SK-N-SH treated with all-trans-retinoic acid at 6 μM for 48 hours (cell line): ENCODE measurements at regions not wholly inside any gene's neighbourhood (a gene's known extent, or its start where the extent isn't known, plus 50 kb on each side); places are given as distances from the start of the nearest gene placed in this dataset.

Source experiments
- ATAC-seq: fragments of 200-7000 bp; cut with Tn5 transposase; 3 replicates; pipeline ENCODE4 v1.9.1; 2020; ENCODE audit warnings: mild to moderate bottlenecking, moderate library complexity
- ARNTL ChIP-seq: fragments of 450-650 bp; formaldehyde crosslinking; IDR thresholded peaks from 2 replicates; pipeline ENCODE4 v1.5.0; 2020; ENCODE audit warnings: low read depth, mild to moderate bottlenecking, moderate library complexity, borderline replicate concordance
- BACH2 ChIP-seq: fragments of 250-450 bp; sonication (Bioruptor Pico); IDR thresholded peaks from 2 replicates; pipeline ENCODE4 v1.9.0; 2021; ENCODE audit warnings: mild to moderate bottlenecking, borderline replicate concordance
- CSDC2 ChIP-seq: fragments of 250-450 bp; sonication (Bioruptor Pico); IDR thresholded peaks from 2 replicates; pipeline ENCODE4 v1.5.0; 2020; ENCODE audit warnings: mild to moderate bottlenecking, moderate library complexity
- ESRRG ChIP-seq: fragments of 250-450 bp; sonication (Bioruptor Pico); IDR thresholded peaks from 2 replicates; pipeline ENCODE4 v1.6.1; 2021; ENCODE audit warnings: mild to moderate bottlenecking
- GLIS3 ChIP-seq: fragments of 250-450 bp; sonication (Bioruptor Pico); IDR thresholded peaks from 2 replicates; pipeline ENCODE4 v1.5.0; 2020; ENCODE audit warnings: mild to moderate bottlenecking, moderate library complexity
- ISL1 ChIP-seq: fragments of 250-450 bp; sonication (Bioruptor Pico); IDR thresholded peaks from 2 replicates; pipeline ENCODE4 v2.1.2; 2022; ENCODE audit warnings: mild to moderate bottlenecking, moderate library complexity
- OSR1 ChIP-seq: fragments of 250-450 bp; sonication (Bioruptor Pico); IDR thresholded peaks from 2 replicates; pipeline ENCODE4 v1.8.0; 2022; ENCODE audit warnings: moderate library complexity, mild to moderate bottlenecking, inconsistent platforms
- PPARA ChIP-seq: fragments of 250-450 bp; sonication (Bioruptor Pico); IDR thresholded peaks from 2 replicates; pipeline ENCODE4 v1.5.0; 2020; ENCODE audit warnings: mild to moderate bottlenecking, borderline replicate concordance
- RARB ChIP-seq: fragments of 250-450 bp; sonication (Bioruptor Pico); IDR thresholded peaks from 2 replicates; pipeline ENCODE4 v1.8.0; 2021; ENCODE audit warnings: mild to moderate bottlenecking, moderate library complexity
- SNAI2 ChIP-seq: fragments of 250-450 bp; sonication (Bioruptor Pico); IDR thresholded peaks from 2 replicates; pipeline ENCODE4 v1.5.0; 2020; ENCODE audit warnings: mild to moderate bottlenecking, moderate library complexity
- TCF4 ChIP-seq: fragments of 250-450 bp; sonication (Bioruptor Pico); IDR thresholded peaks from 2 replicates; pipeline ENCODE4 v1.8.0; 2021; ENCODE audit warnings: mild to moderate bottlenecking, moderate library complexity, borderline replicate concordance
- TOX ChIP-seq: fragments of 250-450 bp; sonication (Bioruptor Pico); IDR thresholded peaks from 2 replicates; pipeline ENCODE4 v1.8.0; 2021; ENCODE audit warnings: mild to moderate bottlenecking, moderate library complexity, borderline replicate concordance
- ZC3H10 ChIP-seq: fragments of 250-450 bp; sonication (Bioruptor Pico); IDR thresholded peaks from 2 replicates; pipeline ENCODE4 v1.5.1; 2021; ENCODE audit warnings: mild to moderate bottlenecking, moderate library complexity
- ZFP3 ChIP-seq: fragments of 250-450 bp; sonication (Bioruptor Pico); IDR thresholded peaks from 2 replicates; pipeline ENCODE4 v1.5.0; 2020; ENCODE audit warnings: mild to moderate bottlenecking, moderate library complexity
- ZFP30 ChIP-seq: fragments of 450-650 bp; formaldehyde crosslinking; IDR thresholded peaks from 2 replicates; pipeline ENCODE4 v1.5.0; 2022; ENCODE audit warnings: mild to moderate bottlenecking, moderate library complexity
- ZNF70 ChIP-seq: fragments of 450-650 bp; formaldehyde crosslinking; IDR thresholded peaks from 2 replicates; pipeline ENCODE4 v1.5.0; 2020; ENCODE audit warnings: mild to moderate bottlenecking, moderate library complexity
- ZNF8 ChIP-seq: fragments of 450-650 bp; formaldehyde crosslinking; IDR thresholded peaks from 2 replicates; pipeline ENCODE4 v1.5.0; 2020; ENCODE audit warnings: mild to moderate bottlenecking, moderate library complexity
- TF ChIP-seq, protein P1 (sequence below): fragments of 250-450 bp; sonication (Bioruptor Pico); IDR thresholded peaks from 2 replicates; pipeline ENCODE4 v1.8.0; 2020; ENCODE audit warnings: mild to moderate bottlenecking, moderate library complexity, borderline replicate concordance
- TF ChIP-seq, protein P2 (sequence below): fragments of 250-450 bp; sonication (Bioruptor Pico); IDR thresholded peaks from 2 replicates; pipeline ENCODE4 v1.5.0; 2020; ENCODE audit warnings: mild to moderate bottlenecking, moderate library complexity
- TF ChIP-seq, protein P3 (sequence below): fragments of 250-450 bp; sonication (Bioruptor Pico); IDR thresholded peaks from 2 replicates; pipeline ENCODE4 v1.5.1; 2020; ENCODE audit warnings: low read depth, mild to moderate bottlenecking, moderate library complexity
- TF ChIP-seq, protein P4 (sequence below): fragments of 250-450 bp; sonication (Bioruptor Pico); IDR thresholded peaks from 2 replicates; pipeline ENCODE4 v1.8.0; 2021; ENCODE audit warnings: low read depth, mild to moderate bottlenecking, moderate library complexity, borderline replicate concordance
- TF ChIP-seq, protein P5 (sequence below): fragments of 250-450 bp; sonication (Bioruptor Pico); IDR thresholded peaks from 2 replicates; pipeline ENCODE4 v1.5.1; 2021; ENCODE audit warnings: mild to moderate bottlenecking, moderate library complexity

DNA sequence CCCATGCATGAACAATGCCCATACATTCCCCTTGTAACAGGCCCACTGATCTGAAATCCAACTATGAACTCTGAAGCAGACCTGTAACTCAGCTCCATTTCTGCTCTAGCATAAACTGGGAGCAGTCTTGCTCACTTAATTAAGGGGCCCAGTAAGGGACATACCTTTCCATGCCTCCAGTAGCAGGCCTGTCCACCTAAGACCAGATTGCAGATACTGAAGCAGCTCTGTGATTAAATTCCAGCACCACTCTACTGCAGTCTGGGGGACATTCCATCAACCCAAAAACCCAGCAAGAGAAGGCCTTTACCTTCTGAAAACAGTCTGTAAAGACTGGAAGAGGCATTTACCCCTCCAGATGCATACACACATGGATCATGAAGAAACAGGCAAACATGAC, 162.0 kb upstream of the NEIL3 start:
- ATAC-seq: no peak
- no peak for TF ChIP-seq ZNF8 (CRISPR knock-in tag)
- TF ChIP-seq ARNTL (CRISPR knock-in tag): no peak
- TF ChIP-seq CSDC2 (CRISPR knock-in tag): no peak
- TF ChIP-seq RARB (CRISPR knock-in tag): no peak
- no peak for TF ChIP-seq ISL1 (CRISPR knock-in tag)
- no peak for TF ChIP-seq GLIS3
- no peak for TF ChIP-seq ESRRG (CRISPR knock-in tag)
- TF ChIP-seq, protein P1, sequence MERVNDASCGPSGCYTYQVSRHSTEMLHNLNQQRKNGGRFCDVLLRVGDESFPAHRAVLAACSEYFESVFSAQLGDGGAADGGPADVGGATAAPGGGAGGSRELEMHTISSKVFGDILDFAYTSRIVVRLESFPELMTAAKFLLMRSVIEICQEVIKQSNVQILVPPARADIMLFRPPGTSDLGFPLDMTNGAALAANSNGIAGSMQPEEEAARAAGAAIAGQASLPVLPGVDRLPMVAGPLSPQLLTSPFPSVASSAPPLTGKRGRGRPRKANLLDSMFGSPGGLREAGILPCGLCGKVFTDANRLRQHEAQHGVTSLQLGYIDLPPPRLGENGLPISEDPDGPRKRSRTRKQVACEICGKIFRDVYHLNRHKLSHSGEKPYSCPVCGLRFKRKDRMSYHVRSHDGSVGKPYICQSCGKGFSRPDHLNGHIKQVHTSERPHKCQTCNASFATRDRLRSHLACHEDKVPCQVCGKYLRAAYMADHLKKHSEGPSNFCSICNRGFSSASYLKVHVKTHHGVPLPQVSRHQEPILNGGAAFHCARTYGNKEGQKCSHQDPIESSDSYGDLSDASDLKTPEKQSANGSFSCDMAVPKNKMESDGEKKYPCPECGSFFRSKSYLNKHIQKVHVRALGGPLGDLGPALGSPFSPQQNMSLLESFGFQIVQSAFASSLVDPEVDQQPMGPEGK (CRISPR knock-in tag): no peak
- TF ChIP-seq, protein P2, sequence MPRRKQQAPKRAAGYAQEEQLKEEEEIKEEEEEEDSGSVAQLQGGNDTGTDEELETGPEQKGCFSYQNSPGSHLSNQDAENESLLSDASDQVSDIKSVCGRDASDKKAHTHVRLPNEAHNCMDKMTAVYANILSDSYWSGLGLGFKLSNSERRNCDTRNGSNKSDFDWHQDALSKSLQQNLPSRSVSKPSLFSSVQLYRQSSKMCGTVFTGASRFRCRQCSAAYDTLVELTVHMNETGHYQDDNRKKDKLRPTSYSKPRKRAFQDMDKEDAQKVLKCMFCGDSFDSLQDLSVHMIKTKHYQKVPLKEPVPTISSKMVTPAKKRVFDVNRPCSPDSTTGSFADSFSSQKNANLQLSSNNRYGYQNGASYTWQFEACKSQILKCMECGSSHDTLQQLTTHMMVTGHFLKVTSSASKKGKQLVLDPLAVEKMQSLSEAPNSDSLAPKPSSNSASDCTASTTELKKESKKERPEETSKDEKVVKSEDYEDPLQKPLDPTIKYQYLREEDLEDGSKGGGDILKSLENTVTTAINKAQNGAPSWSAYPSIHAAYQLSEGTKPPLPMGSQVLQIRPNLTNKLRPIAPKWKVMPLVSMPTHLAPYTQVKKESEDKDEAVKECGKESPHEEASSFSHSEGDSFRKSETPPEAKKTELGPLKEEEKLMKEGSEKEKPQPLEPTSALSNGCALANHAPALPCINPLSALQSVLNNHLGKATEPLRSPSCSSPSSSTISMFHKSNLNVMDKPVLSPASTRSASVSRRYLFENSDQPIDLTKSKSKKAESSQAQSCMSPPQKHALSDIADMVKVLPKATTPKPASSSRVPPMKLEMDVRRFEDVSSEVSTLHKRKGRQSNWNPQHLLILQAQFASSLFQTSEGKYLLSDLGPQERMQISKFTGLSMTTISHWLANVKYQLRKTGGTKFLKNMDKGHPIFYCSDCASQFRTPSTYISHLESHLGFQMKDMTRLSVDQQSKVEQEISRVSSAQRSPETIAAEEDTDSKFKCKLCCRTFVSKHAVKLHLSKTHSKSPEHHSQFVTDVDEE: no peak
- TF ChIP-seq, protein P3, sequence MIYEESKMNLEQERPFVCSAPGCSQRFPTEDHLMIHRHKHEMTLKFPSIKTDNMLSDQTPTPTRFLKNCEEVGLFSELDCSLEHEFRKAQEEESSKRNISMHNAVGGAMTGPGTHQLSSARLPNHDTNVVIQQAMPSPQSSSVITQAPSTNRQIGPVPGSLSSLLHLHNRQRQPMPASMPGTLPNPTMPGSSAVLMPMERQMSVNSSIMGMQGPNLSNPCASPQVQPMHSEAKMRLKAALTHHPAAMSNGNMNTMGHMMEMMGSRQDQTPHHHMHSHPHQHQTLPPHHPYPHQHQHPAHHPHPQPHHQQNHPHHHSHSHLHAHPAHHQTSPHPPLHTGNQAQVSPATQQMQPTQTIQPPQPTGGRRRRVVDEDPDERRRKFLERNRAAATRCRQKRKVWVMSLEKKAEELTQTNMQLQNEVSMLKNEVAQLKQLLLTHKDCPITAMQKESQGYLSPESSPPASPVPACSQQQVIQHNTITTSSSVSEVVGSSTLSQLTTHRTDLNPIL (CRISPR knock-in tag): no peak
- no peak for TF ChIP-seq ZFP30 (CRISPR knock-in tag)
- TF ChIP-seq OSR1: no peak
- no peak for TF ChIP-seq TOX (CRISPR knock-in tag)
- TF ChIP-seq ZNF70 (CRISPR knock-in tag): no peak
- no peak for TF ChIP-seq ZC3H10 (CRISPR knock-in tag)
- TF ChIP-seq SNAI2 (CRISPR knock-in tag): no peak
- no peak for TF ChIP-seq ZFP3 (CRISPR knock-in tag)
- TF ChIP-seq TCF4 (CRISPR knock-in tag): no peak
- no peak for TF ChIP-seq PPARA (CRISPR knock-in tag)

DNA sequence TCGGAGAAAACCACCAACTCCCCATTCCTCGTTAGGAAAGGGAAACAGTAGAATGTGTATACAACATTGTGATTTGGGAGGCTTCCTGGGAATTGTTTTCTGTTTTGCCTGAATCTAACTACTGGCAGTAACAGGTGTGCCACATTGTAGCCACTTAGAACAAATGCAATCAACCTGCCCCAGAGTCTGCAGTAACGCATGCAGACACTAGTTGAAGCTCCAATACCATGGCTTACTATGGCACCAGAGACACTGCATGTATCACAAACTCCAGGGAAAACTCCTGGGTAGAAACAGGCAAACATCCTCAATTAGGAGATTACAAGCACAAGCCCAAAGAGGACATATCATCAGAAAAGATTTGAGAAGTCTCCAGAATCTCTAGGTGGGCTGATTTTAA, 154.2 kb upstream of the NEIL3 start:
- peak; percentile 64 for ATAC-seq
- no peak for TF ChIP-seq ZFP3 (CRISPR knock-in tag)
- TF ChIP-seq BACH2 (CRISPR knock-in tag): no peak
- TF ChIP-seq, protein P4, sequence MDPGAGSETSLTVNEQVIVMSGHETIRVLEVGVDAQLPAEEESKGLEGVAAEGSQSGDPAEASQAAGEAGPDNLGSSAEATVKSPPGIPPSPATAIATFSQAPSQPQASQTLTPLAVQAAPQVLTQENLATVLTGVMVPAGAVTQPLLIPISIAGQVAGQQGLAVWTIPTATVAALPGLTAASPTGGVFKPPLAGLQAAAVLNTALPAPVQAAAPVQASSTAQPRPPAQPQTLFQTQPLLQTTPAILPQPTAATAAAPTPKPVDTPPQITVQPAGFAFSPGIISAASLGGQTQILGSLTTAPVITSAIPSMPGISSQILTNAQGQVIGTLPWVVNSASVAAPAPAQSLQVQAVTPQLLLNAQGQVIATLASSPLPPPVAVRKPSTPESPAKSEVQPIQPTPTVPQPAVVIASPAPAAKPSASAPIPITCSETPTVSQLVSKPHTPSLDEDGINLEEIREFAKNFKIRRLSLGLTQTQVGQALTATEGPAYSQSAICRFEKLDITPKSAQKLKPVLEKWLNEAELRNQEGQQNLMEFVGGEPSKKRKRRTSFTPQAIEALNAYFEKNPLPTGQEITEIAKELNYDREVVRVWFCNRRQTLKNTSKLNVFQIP (CRISPR knock-in tag): no peak
- TF ChIP-seq, protein P3 (CRISPR knock-in tag): no peak
- TF ChIP-seq GLIS3: no peak
- TF ChIP-seq ZNF70 (CRISPR knock-in tag): no peak
- TF ChIP-seq CSDC2 (CRISPR knock-in tag): no peak
- TF ChIP-seq ZFP30 (CRISPR knock-in tag): no peak
- no peak for TF ChIP-seq ARNTL (CRISPR knock-in tag)
- TF ChIP-seq ISL1 (CRISPR knock-in tag): no peak
- no peak for TF ChIP-seq RARB (CRISPR knock-in tag)
- no peak for TF ChIP-seq ESRRG (CRISPR knock-in tag)
- TF ChIP-seq, protein P1 (CRISPR knock-in tag): no peak
- no peak for TF ChIP-seq OSR1
- TF ChIP-seq, protein P5, sequence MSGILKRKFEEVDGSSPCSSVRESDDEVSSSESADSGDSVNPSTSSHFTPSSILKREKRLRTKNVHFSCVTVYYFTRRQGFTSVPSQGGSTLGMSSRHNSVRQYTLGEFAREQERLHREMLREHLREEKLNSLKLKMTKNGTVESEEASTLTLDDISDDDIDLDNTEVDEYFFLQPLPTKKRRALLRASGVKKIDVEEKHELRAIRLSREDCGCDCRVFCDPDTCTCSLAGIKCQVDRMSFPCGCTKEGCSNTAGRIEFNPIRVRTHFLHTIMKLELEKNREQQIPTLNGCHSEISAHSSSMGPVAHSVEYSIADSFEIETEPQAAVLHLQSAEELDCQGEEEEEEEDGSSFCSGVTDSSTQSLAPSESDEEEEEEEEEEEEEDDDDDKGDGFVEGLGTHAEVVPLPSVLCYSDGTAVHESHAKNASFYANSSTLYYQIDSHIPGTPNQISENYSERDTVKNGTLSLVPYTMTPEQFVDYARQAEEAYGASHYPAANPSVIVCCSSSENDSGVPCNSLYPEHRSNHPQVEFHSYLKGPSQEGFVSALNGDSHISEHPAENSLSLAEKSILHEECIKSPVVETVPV: no peak
- no peak for TF ChIP-seq PPARA (CRISPR knock-in tag)
- TF ChIP-seq ZNF8 (CRISPR knock-in tag): no peak
- TF ChIP-seq SNAI2 (CRISPR knock-in tag): no peak
- TF ChIP-seq, protein P2: no peak
- TF ChIP-seq TOX (CRISPR knock-in tag): no peak
